HG02623 (cell line): ENCODE measurements at regions not wholly inside any gene's neighbourhood (a gene's known extent, or its start where the extent isn't known, plus 50 kb on each side); places are given as distances from the start of the nearest gene placed in this dataset.
A peak's percentile ranks its signal among the peaks of the same experiment; 100 is the strongest.
"Not testable (repeated sequence)": the region's sequence is repeated elsewhere in the genome, so short reads cannot be mapped to it uniquely, and the experiment has no call there.

Source experiments
- ATAC-seq: cut with Tn5 transposase; IDR thresholded peaks from one replicate; pipeline ENCODE4 v1.9.1; 2021; ENCODE audit warnings: moderate library complexity; ENCODE audit not compliant: unreplicated experiment

- no peak for ATAC-seq
Measured at GRCh38 chr10:63077800-63078199, 55.3 kb upstream of the NRBF2 start.

- ATAC-seq = no peak
Measured at GRCh38 chr10:63072951-63073350, 60.2 kb upstream of the NRBF2 start.

- no peak for ATAC-seq
Measured at GRCh38 chr10:63071145-63071544, 62.0 kb upstream of the NRBF2 start.

- no peak for ATAC-seq
Measured at GRCh38 chr10:63069318-63069717, 63.8 kb upstream of the NRBF2 start.

- peak; percentile 62 for ATAC-seq
Measured at GRCh38 chr10:63068246-63068645, 64.9 kb upstream of the NRBF2 start.

- ATAC-seq = no peak
Measured at GRCh38 chr10:63066606-63067005, 66.5 kb upstream of the NRBF2 start.

GRCh38 chr10:63064706-63065105, 68.4 kb upstream of the NRBF2 start:
- ATAC-seq = no peak

- ATAC-seq = no peak
Measured at GRCh38 chr10:63058236-63058635, 74.9 kb upstream of the NRBF2 start.

GRCh38 chr10:63057509-63057908, 75.6 kb upstream of the NRBF2 start:
- ATAC-seq = no peak

- no peak for ATAC-seq
Measured at GRCh38 chr10:63055705-63056104, 77.4 kb upstream of the NRBF2 start.

GRCh38 chr10:63054889-63055611, 78.1 kb upstream of the NRBF2 start:
- no peak for ATAC-seq

- ATAC-seq = no peak
Measured at GRCh38 chr10:63052083-63052482, 81.0 kb upstream of the NRBF2 start.

GRCh38 chr10:63042256-63042655, 90.9 kb upstream of the NRBF2 start:
- ATAC-seq = no peak

GRCh38 chr10:63033616-63034185, 99.4 kb upstream of the NRBF2 start:
- not testable (repeated sequence) for ATAC-seq

GRCh38 chr10:63030536-63030935, 102.6 kb upstream of the NRBF2 start:
- no peak for ATAC-seq

- no peak for ATAC-seq
Measured at GRCh38 chr10:63027531-63027930, 105.6 kb upstream of the NRBF2 start.

- ATAC-seq = no peak
Measured at GRCh38 chr10:63021225-63021624, 111.9 kb upstream of the NRBF2 start.

- no peak for ATAC-seq
Measured at GRCh38 chr10:63013755-63014154, 119.4 kb upstream of the NRBF2 start.

- ATAC-seq = no peak
Measured at GRCh38 chr10:63012623-63013022, 120.5 kb upstream of the NRBF2 start.

GRCh38 chr10:63010203-63010602, 122.9 kb upstream of the NRBF2 start:
- no peak for ATAC-seq

- no peak for ATAC-seq
Measured at GRCh38 chr10:63008491-63008890, 124.6 kb upstream of the NRBF2 start.

- ATAC-seq = no peak
Measured at GRCh38 chr10:63007112-63007511, 126.0 kb upstream of the NRBF2 start.

GRCh38 chr10:63005246-63005645, 127.9 kb upstream of the NRBF2 start:
- no peak for ATAC-seq
